NOMO-1 treated with DMSO at 0.1 percent for 48 hours (cell line): ENCODE measurements at regions not wholly inside any gene's neighbourhood (a gene's known extent, or its start where the extent isn't known, plus 50 kb on each side); places are given as distances from the start of the nearest gene placed in this dataset.
"Not testable (repeated sequence)": the region's sequence is repeated elsewhere in the genome, so short reads cannot be mapped to it uniquely, and the experiment has no call there.

Source experiments
- DNase-seq: peaks from one replicate; lab custom pipeline; 2025; ENCODE audit not compliant: unreplicated experiment; lab: John Stamatoyannopoulos, UW

- no peak for DNase-seq
These were observed 59.3 kb downstream of the EBLN2 start for GRCh38 chr3:73120710-73121109.

- DNase-seq, result no peak
These were observed 60.3 kb downstream of the EBLN2 start for GRCh38 chr3:73121669-73122331.

- no peak for DNase-seq
These were observed 72.6 kb downstream of the EBLN2 start for GRCh38 chr3:73134034-73134433.

DNA sequence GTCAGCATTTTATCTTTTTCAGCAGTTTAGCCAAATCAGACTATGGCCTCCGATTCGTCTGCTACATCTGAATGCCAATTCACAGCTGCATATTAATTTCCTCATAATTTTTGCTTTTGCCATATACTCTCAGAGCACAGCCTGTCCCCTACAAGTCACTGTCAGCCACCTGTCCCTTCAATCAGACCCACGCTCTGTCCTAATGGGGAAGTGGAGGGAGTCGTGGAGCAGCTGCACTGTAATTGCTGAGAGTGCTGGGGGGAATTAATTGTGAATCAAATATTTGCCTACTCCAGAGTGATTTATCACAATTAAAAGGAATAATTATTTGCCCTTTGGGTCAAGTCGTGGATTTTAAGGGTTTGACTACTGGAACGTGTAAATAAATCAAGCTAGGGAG lies 75.5 kb downstream of the EBLN2 start:
- no peak for DNase-seq

- no peak for DNase-seq
These were observed 76.4 kb downstream of the EBLN2 start for GRCh38 chr3:73137736-73138403.

GRCh38 chr3:73140772-73141442 lies 79.4 kb downstream of the EBLN2 start:
- DNase-seq, result no peak

DNA sequence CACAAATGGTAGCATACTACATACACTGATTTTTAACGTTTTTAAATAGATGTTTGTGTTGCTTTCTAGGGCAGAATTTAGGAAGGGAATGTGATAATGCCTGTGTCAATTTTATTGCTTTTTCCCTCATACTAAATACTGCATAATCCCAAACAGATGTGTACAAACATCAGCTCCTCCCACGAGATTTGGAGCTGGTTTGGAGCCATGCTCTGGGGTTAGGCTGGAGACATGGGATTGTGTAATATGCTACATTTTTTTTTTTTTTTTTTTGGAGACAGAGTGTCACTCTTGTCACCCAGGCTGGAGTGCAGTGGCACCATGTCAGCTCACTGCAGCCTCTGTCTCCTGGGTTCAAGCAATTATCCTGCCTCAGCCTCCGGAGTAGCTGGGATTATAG lies 80.1 kb downstream of the EBLN2 start:
- DNase-seq, result no peak

DNA sequence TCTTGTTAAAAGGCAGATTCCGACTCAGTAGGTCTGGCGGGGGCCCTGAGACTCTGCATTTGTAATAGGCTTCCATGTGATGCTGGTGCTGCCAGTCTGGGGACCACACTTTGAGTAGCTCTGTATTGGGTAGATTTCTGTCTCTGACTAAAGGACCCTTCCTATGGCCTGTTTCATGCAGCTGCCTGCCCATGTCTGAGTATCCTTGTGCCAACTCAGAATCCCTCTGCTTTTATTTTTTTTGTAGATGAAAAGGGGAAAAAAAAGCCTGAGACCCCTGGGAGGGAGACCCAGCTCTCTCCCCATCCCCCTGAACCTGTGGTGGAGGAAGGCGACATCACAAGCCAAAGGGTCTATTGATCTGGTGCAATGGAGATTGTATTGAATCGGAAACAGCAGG lies 81.9 kb downstream of the EBLN2 start:
- no peak for DNase-seq

GRCh38 chr3:73143821-73144237 lies 82.4 kb downstream of the EBLN2 start:
- DNase-seq, result no peak

- no peak for DNase-seq
These were observed 82.8 kb downstream of the EBLN2 start for GRCh38 chr3:73144276-73144675.

GRCh38 chr3:73144828-73145227 lies 83.4 kb downstream of the EBLN2 start:
- DNase-seq, result no peak

- not testable (repeated sequence) for DNase-seq
These were observed 86.0 kb downstream of the EBLN2 start for GRCh38 chr3:73147479-73147878.

GRCh38 chr3:73148206-73148605 lies 86.7 kb downstream of the EBLN2 start:
- DNase-seq, result no peak

- DNase-seq, result no peak
These were observed 87.2 kb downstream of the EBLN2 start for GRCh38 chr3:73148682-73149081.

- DNase-seq, result no peak
These were observed 89.1 kb downstream of the EBLN2 start for GRCh38 chr3:73150369-73151130.

GRCh38 chr3:73152571-73152970 lies 91.1 kb downstream of the EBLN2 start:
- DNase-seq, result not testable (repeated sequence)

DNA sequence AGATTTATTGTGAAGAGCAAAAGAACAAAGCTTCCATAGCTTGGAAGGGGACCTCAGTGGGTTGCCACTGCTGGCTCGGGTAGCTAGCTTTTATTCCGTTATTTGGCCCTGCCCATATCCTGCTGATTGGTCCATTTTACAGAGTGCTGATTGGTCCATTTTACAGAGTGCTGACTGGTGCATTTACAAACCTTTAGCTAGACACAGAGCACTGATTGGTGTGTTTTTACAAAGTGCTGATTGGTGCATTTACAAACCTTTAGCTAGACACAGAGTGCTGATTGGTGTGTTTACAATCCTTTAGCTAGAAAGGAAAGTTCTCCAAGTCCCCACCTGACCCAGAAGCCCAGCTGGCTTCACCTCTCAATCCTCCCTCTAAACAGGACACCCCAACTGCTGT lies 91.6 kb downstream of the EBLN2 start:
- not testable (repeated sequence) for DNase-seq

GRCh38 chr3:73154261-73154660 lies 92.8 kb downstream of the EBLN2 start:
- not testable (repeated sequence) for DNase-seq

DNA sequence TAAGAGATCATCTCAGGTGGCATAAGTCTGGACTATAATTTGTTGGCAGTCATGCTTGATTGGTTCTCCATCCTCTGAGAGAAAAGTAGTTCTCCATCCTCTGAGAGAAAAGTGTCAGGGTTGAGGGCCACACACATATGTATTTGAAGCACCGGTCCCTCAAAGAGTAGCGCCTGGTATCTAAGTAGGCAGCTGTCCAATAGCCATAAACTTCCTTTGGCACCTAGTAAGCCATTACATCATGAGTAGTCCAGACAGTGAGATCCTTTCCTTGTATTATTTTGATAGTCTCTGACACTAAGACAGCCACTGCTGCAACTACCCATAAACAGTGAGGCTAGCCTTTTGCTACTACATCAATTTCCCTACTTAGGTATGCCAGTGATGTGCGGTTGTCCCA lies 94.0 kb downstream of the EBLN2 start:
- DNase-seq, result not testable (repeated sequence)

- DNase-seq, result no peak
These were observed 103.2 kb downstream of the EBLN2 start for GRCh38 chr3:73164622-73165021.

- no peak for DNase-seq
These were observed 114.2 kb downstream of the EBLN2 start for GRCh38 chr3:73175698-73176097.

- no peak for DNase-seq
These were observed 115.5 kb downstream of the EBLN2 start for GRCh38 chr3:73176941-73177340.
